ACHN (cell line): ENCODE measurements at regions not wholly inside any gene's neighbourhood (a gene's known extent, or its start where the extent isn't known, plus 50 kb on each side); places are given as distances from the start of the nearest gene placed in this dataset.

Source experiments
- DNase-seq: peaks from one replicate; pipeline ENCODE4 v3.0.0-alpha.2; 2015
- in situ Hi-C: cut with HindIII; loops from 2 replicates; pipeline ENCODE4 v1.10.0; 2017; ENCODE audit warnings: low sequenced_read_pairs, low pct_ligation_motif_present, low pct_unique_long_range_greater_than_20kb

GRCh38 chr9:75626860-75627259, 263.6 kb upstream of the PCSK5 start:
- no peak for DNase-seq
- in situ Hi-C loops, result no loop called here

GRCh38 chr9:75628952-75629351, 261.5 kb upstream of the PCSK5 start:
- no peak for DNase-seq
- in situ Hi-C loops, result no loop called here

GRCh38 chr9:75633451-75634057, 256.9 kb upstream of the PCSK5 start:
- in situ Hi-C loops, result no loop called here

GRCh38 chr9:75636427-75637045, 253.9 kb upstream of the PCSK5 start:
- in situ Hi-C loops, result no loop called here
- no peak for DNase-seq

More at GRCh38 chr9:75633451-75634057, 256.9 kb upstream of the PCSK5 start:
- no peak for DNase-seq

GRCh38 chr9:75639971-75640610, 250.4 kb upstream of the PCSK5 start:
- no peak for DNase-seq
- in situ Hi-C loops, result no loop called here

GRCh38 chr9:75642522-75642921, 248.0 kb upstream of the PCSK5 start:
- no peak for DNase-seq
- in situ Hi-C loops, result no loop called here

GRCh38 chr9:75644649-75645048, 245.8 kb upstream of the PCSK5 start:
- in situ Hi-C loops, result no loop called here
- no peak for DNase-seq

GRCh38 chr9:75648034-75648433, 242.4 kb upstream of the PCSK5 start:
- DNase-seq, result no peak
- in situ Hi-C loops, result no loop called here

GRCh38 chr9:75649060-75649459, 241.4 kb upstream of the PCSK5 start:
- in situ Hi-C loops, result no loop called here
- no peak for DNase-seq

- in situ Hi-C loops, result no loop called here
- DNase-seq, result no peak
Observed at GRCh38 chr9:75651709-75652108, 238.8 kb upstream of the PCSK5 start.

GRCh38 chr9:75653335-75653734, 237.1 kb upstream of the PCSK5 start:
- DNase-seq, result no peak
- in situ Hi-C loops, result no loop called here

GRCh38 chr9:75653750-75654149, 236.7 kb upstream of the PCSK5 start:
- in situ Hi-C loops, result no loop called here

GRCh38 chr9:75657015-75657414, 233.5 kb upstream of the PCSK5 start:
- in situ Hi-C loops, result no loop called here
- no peak for DNase-seq

More at GRCh38 chr9:75653750-75654149, 236.7 kb upstream of the PCSK5 start:
- no peak for DNase-seq

GRCh38 chr9:75658301-75658905, 232.1 kb upstream of the PCSK5 start:
- in situ Hi-C loops, result no loop called here
- peak; percentile 10 for DNase-seq

- no peak for DNase-seq
- in situ Hi-C loops, result no loop called here
Observed at GRCh38 chr9:75664597-75664996, 225.9 kb upstream of the PCSK5 start.

GRCh38 chr9:75666856-75667554, 223.5 kb upstream of the PCSK5 start:
- DNase-seq, result no peak
- in situ Hi-C loops, result no loop called here

- in situ Hi-C loops, result no loop called here
- DNase-seq, result no peak
Observed at GRCh38 chr9:75669721-75670120, 220.8 kb upstream of the PCSK5 start.

- in situ Hi-C loops, result no loop called here
- no peak for DNase-seq
Observed at GRCh38 chr9:75671354-75671753, 219.1 kb upstream of the PCSK5 start.

- in situ Hi-C loops, result no loop called here
- DNase-seq, result no peak
Observed at GRCh38 chr9:75672478-75672877, 218.0 kb upstream of the PCSK5 start.
